NB4 (cell line): ENCODE measurements at regions not wholly inside any gene's neighbourhood (a gene's known extent, or its start where the extent isn't known, plus 50 kb on each side); places are given as distances from the start of the nearest gene placed in this dataset.

Experiments
- MYC ChIP-seq: IDR thresholded peaks from 2 replicates; pipeline ENCODE4 v1.6.1; 2011; ENCODE audit warnings: low read depth, low read length
- POLR2A ChIP-seq: IDR thresholded peaks from 2 replicates; pipeline ENCODE4 v1.6.1; 2011; ENCODE audit warnings: mild to moderate bottlenecking; ENCODE audit not compliant: insufficient read length; ENCODE audit errors: extremely low read depth
- TF ChIP-seq, protein P1 (sequence below): IDR thresholded peaks from one replicate; pipeline ENCODE4 v1.5.1; 2012; ENCODE audit warnings: low read depth, low read length
- TF ChIP-seq, protein P2 (sequence below): IDR thresholded peaks from 2 replicates; pipeline ENCODE4 v1.6.1; 2011; ENCODE audit warnings: low read depth, low read length

DNA sequence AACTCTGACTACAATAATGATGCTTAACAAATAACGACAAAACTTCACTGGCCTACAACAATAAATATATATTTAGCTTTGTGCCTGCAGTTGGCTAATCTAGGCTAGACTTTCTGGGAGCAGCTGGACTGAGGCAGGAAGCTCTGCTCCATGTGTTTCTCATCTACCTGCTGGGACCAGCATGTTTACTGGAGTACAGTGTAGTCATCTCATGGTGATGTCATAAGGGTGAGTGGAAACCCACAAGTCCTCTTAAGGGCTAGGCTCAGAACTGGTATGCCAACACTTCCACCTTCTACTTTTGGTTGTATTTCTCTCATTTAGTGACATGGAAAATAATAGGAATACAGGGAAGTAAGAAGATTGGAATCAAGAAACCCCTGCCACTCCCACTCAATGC, 85.7 kb upstream of the NIPBL start:
- TF ChIP-seq, protein P1, sequence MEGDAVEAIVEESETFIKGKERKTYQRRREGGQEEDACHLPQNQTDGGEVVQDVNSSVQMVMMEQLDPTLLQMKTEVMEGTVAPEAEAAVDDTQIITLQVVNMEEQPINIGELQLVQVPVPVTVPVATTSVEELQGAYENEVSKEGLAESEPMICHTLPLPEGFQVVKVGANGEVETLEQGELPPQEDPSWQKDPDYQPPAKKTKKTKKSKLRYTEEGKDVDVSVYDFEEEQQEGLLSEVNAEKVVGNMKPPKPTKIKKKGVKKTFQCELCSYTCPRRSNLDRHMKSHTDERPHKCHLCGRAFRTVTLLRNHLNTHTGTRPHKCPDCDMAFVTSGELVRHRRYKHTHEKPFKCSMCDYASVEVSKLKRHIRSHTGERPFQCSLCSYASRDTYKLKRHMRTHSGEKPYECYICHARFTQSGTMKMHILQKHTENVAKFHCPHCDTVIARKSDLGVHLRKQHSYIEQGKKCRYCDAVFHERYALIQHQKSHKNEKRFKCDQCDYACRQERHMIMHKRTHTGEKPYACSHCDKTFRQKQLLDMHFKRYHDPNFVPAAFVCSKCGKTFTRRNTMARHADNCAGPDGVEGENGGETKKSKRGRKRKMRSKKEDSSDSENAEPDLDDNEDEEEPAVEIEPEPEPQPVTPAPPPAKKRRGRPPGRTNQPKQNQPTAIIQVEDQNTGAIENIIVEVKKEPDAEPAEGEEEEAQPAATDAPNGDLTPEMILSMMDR, result no peak
- TF ChIP-seq POLR2A (no peak), MYC (no peak)
- TF ChIP-seq, protein P2, sequence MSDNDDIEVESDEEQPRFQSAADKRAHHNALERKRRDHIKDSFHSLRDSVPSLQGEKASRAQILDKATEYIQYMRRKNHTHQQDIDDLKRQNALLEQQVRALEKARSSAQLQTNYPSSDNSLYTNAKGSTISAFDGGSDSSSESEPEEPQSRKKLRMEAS, result no peak
